ENCODE measurements at regions not wholly inside any gene's neighbourhood (a gene's known extent, or its start where the extent isn't known, plus 50 kb on each side); places are given as distances from the start of the nearest gene placed in this dataset.

DNA sequence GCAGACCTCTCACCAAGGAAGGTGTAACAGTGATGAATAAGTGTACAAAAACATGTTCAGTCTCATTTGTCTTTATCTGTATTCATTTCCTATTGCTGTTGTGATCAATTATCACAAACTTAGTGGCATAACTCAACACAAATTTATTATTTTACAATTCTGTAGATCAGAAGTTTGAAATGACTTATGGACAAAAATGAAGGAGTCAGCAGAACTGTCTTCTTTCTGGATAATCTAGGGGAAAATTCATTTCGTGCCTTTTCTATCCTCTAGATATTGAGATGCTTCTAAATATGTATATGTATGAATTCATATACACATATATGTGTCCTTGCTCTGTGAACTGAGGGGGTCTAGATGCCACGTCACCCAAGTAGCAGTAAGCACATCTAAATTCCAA lies 663.1 kb upstream of the MARCKS start:
- H3K4me3 ChIP-seq = no peak overlapping the region
- TF ChIP-seq Cebpa-rat (IDR thresholded peaks at IDR 0.05) = no peak
- H4K20me1 ChIP-seq = no peaks in the 10 kb centered on the region
- H3K9ac ChIP-seq = no peak overlapping the region
- H3K27me3 ChIP-seq = no peaks in the 10 kb centered on the region
- no peak overlapping the region for H3K4me2 ChIP-seq
- no peaks in the 10 kb centered on the region for H3K9me3 ChIP-seq (replicated peaks in 1 of 11)
- H3K27ac ChIP-seq = no peak overlapping the region
- H3K4me1 ChIP-seq = no peaks in the 10 kb centered on the region
- H3K36me3 ChIP-seq = no peaks in the 10 kb centered on the region

DNA sequence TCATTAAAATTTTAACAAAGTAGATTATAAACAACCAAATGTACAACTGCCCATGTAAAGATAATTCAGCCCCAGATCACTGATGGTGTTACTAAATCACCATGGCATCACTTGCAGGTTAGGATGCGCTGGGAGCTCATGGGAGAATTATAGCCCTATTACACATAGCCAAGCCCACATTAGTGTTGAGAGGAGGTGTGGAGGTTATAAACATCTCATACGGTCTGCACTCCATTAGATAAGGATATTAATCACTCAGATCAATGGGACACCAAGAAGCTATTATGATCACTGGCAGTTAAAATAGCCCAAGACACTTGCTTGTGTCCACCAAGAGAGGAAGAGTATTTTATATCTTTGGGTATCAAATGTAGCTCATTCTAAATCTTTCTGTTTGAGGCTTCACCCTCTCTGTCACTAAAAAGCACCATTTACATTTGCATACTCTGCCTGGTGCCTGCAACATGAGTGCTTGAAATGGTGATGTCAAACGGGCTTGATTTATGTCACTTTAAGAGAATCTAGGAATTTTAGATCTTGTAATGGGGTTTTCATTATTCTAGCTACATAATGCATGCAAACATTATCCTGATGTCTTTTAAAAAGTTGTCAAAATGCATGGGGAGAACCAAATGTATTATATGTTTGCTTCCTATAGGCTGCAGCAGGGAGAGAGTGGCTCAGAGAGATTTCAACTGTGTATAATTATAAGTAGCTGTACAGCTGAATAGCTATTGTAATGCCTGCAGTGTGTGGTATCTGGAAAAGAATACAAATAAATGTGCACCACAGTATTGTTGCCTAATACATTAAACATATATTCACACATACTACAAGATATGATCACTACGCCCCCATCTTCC lies 654.1 kb upstream of the MARCKS start:
- H3K27me3 ChIP-seq = no peaks in the 10 kb centered on the region
- H3K9ac ChIP-seq = no peak overlapping the region
- no peaks in the 10 kb centered on the region for H3K4me1 ChIP-seq
- H3K4me2 ChIP-seq = no peak overlapping the region
- no peak for TF ChIP-seq Cebpa-rat (IDR thresholded peaks at IDR 0.05)
- no peaks in the 10 kb centered on the region for H4K20me1 ChIP-seq
- no peaks in the 10 kb centered on the region for H3K36me3 ChIP-seq
- H3K9me3 ChIP-seq (replicated peaks in 1 of 11) = no peaks in the 10 kb centered on the region
- no peak overlapping the region for H3K27ac ChIP-seq
- no peak overlapping the region for H3K4me3 ChIP-seq

DNA sequence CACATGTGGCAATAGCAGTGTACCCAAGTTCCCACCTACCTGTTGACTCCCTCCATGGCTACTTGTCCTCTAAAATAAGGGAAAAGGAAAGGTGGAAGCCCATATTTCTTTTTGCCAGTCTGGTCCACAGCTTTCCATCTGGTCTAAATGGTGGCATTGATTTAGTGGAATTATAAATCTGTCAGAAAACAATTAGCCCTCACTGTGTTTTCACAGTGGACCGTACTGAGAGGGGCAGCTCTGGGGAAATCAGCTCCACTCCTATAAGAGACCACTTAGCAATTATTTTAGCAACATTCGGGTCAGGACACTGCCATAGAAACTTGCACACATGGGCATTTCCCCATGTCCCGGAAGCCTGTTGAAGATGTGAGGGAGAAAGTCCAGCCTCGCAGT lies 653.4 kb upstream of the MARCKS start:
- Histone ChIP-seq H3K9ac (no peak overlapping the region), H3K4me2 (no peak overlapping the region), H3K27me3 (no peaks in the 10 kb centered on the region)

DNA sequence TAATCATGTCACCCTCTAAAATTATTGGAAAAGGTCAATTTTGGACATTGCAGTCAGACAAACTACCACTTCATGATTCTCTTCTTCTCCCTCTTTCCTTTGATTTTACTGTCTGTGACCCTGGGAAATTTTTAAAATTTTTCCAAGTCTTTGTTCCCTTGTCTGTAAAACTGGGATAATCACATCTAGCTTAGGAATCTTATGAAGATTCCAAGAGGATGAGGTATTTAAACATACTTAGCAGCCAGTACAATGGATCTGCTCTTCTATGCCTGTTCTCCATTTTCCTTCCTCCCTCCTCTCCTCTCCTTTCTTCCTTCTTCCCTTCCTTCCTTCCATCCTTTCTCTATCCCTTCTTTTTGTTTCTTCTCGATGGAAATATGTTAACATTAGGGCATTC lies 651.6 kb upstream of the MARCKS start:
- H3K27ac ChIP-seq = no peak overlapping the region

More for the DNA sequence above, 653.4 kb upstream of the MARCKS start:
- Histone ChIP-seq H3K4me1 (no peaks in the 10 kb centered on the region), H3K36me3 (no peaks in the 10 kb centered on the region), H4K20me1 (no peaks in the 10 kb centered on the region), H3K4me3 (no peak overlapping the region), H3K9me3 (replicated peaks in 1 of 11) (no peaks in the 10 kb centered on the region), H3K27ac (no peak overlapping the region)
- TF ChIP-seq Cebpa-rat (IDR thresholded peaks at IDR 0.05) = no peak

DNA sequence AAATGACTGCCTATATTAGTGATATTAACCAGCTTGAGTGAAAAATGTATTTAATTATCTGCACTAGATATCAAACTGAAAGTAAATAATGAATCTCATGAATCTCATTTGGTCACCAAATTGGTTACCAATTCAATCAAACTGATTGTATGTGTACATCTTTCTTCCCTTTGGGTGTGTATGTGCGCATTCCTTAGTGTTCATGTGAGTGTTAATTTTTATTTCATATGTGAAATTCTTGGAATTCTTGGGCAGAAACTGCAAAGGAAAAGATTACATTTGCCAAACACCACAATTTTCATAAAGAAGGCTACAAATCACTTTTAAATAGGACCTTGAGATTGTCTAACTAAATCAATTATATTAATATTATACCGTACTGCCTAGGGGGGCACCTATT lies 648.4 kb upstream of the MARCKS start:
- Histone ChIP-seq H4K20me1 (no peaks in the 10 kb centered on the region), H3K4me1 (no peaks in the 10 kb centered on the region), H3K27me3 (no peaks in the 10 kb centered on the region), H3K36me3 (no peaks in the 10 kb centered on the region), H3K9me3 (replicated peaks in 1 of 11) (no peaks in the 10 kb centered on the region), H3K4me2 (no peak overlapping the region), H3K9ac (no peak overlapping the region), H3K27ac (no peak overlapping the region), H3K4me3 (no peak overlapping the region)
- TF ChIP-seq Cebpa-rat (IDR thresholded peaks at IDR 0.05) = no peak

More for the DNA sequence above, 651.6 kb upstream of the MARCKS start:
- H4K20me1 ChIP-seq = no peaks in the 10 kb centered on the region
- H3K9ac ChIP-seq = no peak overlapping the region
- H3K36me3 ChIP-seq = no peaks in the 10 kb centered on the region
- H3K4me2 ChIP-seq = no peak overlapping the region
- H3K9me3 ChIP-seq (replicated peaks in 1 of 11) = no peaks in the 10 kb centered on the region
- H3K4me1 ChIP-seq = no peaks in the 10 kb centered on the region
- TF ChIP-seq Cebpa-rat (IDR thresholded peaks at IDR 0.05) = no peak
- no peaks in the 10 kb centered on the region for H3K27me3 ChIP-seq
- no peak overlapping the region for H3K4me3 ChIP-seq

DNA sequence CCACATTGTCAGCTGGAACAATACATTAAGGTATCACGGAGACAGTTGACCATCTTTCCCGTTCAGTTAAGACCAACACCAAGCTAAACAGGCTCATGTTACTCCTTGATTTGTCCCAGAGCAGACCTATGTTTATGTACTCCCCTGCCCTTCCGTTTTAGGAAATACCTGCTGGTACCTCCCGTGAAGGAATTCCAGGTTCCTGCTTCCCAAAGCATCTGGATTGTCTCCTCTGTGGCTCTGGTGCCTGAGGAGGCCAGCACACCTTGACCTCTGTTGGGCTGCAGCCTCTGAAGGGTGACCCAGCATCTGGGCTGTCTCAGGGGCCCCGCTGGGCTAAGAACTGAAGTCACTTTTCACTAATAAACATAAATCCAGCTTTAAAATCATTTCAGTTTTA lies 647.8 kb upstream of the MARCKS start:
- no peaks in the 10 kb centered on the region for H3K4me1 ChIP-seq
- no peak overlapping the region for H3K4me3 ChIP-seq
- H3K36me3 ChIP-seq = no peaks in the 10 kb centered on the region
- TF ChIP-seq Cebpa-rat (IDR thresholded peaks at IDR 0.05) = no peak
- H3K4me2 ChIP-seq = no peak overlapping the region
- no peaks in the 10 kb centered on the region for H3K9me3 ChIP-seq (replicated peaks in 1 of 11)
- no peak overlapping the region for H3K27ac ChIP-seq
- no peaks in the 10 kb centered on the region for H4K20me1 ChIP-seq
- H3K9ac ChIP-seq = no peak overlapping the region
- H3K27me3 ChIP-seq = no peaks in the 10 kb centered on the region

DNA sequence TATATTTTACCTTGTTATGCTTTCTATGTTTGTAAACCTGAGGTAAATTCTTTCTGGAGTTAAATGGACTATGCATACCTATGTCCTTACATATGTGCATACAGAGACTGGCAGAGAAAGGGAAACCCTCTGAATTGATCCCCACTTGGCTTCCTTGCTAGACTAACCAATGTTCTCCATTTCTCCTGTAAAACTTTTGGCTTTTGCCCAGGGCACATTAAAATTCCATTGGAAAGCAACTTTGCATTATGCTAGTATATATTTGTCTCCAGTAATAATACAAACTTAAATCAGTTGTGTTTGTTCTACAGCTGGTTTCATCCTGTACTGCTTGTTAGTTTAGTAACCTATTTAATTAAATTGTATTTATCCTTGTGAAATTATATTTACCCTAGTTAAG lies 646.0 kb upstream of the MARCKS start:
- no peaks in the 10 kb centered on the region for H3K36me3 ChIP-seq
- no peak overlapping the region for H3K9ac ChIP-seq
- no peaks in the 10 kb centered on the region for H3K4me1 ChIP-seq
- no peaks in the 10 kb centered on the region for H4K20me1 ChIP-seq
- H3K4me3 ChIP-seq = no peak overlapping the region
- no peak overlapping the region for H3K4me2 ChIP-seq
- no peak overlapping the region for H3K27ac ChIP-seq
- H3K9me3 ChIP-seq (replicated peaks in 1 of 11) = no peaks in the 10 kb centered on the region
- no peaks in the 10 kb centered on the region for H3K27me3 ChIP-seq
- no peak for TF ChIP-seq Cebpa-rat (IDR thresholded peaks at IDR 0.05)

DNA sequence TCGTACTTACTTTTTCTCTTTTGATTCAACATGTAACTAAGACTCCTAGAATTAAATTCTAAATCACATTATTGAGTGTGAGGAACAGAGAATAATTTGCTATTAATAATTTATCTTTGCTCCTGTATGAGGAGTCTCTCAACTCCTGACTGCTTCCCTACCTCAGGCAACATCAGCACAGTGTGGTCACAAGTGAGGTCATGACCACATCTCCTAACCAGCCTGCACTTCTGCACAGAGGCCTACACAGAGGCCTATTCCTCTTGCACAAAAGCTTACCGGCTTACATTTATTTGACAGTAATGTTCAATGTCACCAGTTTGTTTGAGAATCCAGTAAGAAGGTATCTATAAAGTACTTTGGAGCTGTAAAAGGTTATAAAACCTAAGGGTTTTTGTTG lies 637.4 kb upstream of the MARCKS start:
- Histone ChIP-seq H3K27ac (no peak overlapping the region), H3K4me3 (no peak overlapping the region), H3K9ac (no peak overlapping the region), H3K4me2 (no peak overlapping the region), H3K36me3 (no peaks in the 10 kb centered on the region), H3K27me3 (no peaks in the 10 kb centered on the region), H3K4me1 (no peaks in the 10 kb centered on the region), H3K9me3 (replicated peaks in 1 of 11) (peaks cover 0 to 15% (median 4%) of the 10 kb centered on the region in 11 experiments; a peak in 7 of 22 replicates), H4K20me1 (no peaks in the 10 kb centered on the region)
- no peak for TF ChIP-seq Cebpa-rat (IDR thresholded peaks at IDR 0.05)

DNA sequence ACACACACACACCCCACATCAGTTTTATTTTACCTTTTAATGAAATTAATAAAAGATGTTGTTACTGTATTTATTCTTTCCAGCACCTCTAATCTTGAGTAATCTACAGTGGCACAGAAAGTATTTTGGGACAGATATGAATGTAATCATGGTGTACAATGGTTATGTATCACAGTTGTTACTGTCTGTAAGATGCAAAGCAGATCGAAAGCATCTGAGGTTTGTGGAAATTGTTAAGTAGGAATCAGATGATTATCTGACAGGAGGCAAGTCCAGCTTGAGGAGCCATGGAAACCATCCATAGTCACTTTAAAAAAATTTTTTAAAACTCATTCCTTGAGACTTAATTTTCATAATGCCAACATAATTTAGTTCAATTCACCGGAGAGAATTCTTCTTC lies 636.3 kb upstream of the MARCKS start:
- H3K27me3 ChIP-seq = no peaks in the 10 kb centered on the region
- H3K9me3 ChIP-seq (replicated peaks in 1 of 11) = peaks cover 0 to 15% (median 4%) of the 10 kb centered on the region in 11 experiments; a peak in 7 of 22 replicates
- no peak overlapping the region for H3K4me2 ChIP-seq
- no peak overlapping the region for H3K27ac ChIP-seq
- H3K36me3 ChIP-seq = no peaks in the 10 kb centered on the region
- no peaks in the 10 kb centered on the region for H4K20me1 ChIP-seq
- no peaks in the 10 kb centered on the region for H3K4me1 ChIP-seq
- H3K9ac ChIP-seq = no peak overlapping the region
- no peak for TF ChIP-seq Cebpa-rat (IDR thresholded peaks at IDR 0.05)
- no peak overlapping the region for H3K4me3 ChIP-seq

DNA sequence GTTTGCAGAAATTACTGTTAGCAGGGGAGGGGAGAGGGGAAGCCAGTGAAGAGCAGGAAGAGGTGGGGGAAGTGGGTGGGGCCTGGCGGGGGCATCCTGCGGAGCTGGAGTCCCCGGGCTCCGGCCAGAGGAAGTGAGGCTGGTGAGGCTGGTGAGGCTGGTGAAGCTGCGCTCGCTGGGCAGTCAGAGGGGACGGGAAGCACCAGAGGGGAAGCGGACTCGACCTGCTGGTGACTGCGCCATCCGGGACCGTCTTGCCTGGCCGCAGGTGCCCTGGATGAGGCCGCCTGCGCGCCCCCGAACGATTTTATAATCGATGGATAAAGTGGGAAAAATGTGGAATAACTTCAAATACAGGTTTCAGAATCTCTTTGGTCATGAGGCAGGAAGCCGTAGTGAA lies 635.3 kb upstream of the MARCKS start:
- H3K4me2 ChIP-seq = no peak overlapping the region
- no peak for TF ChIP-seq Cebpa-rat (IDR thresholded peaks at IDR 0.05)
- H3K9ac ChIP-seq = no peak overlapping the region
- no peaks in the 10 kb centered on the region for H3K27me3 ChIP-seq
- no peak overlapping the region for H3K4me3 ChIP-seq
- no peak overlapping the region for H3K27ac ChIP-seq
- no peaks in the 10 kb centered on the region for H3K36me3 ChIP-seq
- no peaks in the 10 kb centered on the region for H4K20me1 ChIP-seq
- H3K9me3 ChIP-seq (replicated peaks in 1 of 11) = peaks cover 0 to 15% (median 4%) of the 10 kb centered on the region in 11 experiments; a peak in 7 of 22 replicates
- no peaks in the 10 kb centered on the region for H3K4me1 ChIP-seq

All from BLaER1 treated with 17β-estradiol and CSF1 and Interleukin-3, amounts not matched to agents 10 nM and 100 nM (cell line).